ENCODE measurements at regions not wholly inside any gene's neighbourhood (a gene's known extent, or its start where the extent isn't known, plus 50 kb on each side); places are given as distances from the start of the nearest gene placed in this dataset.

GRCh38 chr11:121936370-121936769 lies 179.6 kb downstream of the BLID start:
- Histone ChIP-seq H3K79me2 (ENCODE audit: insufficient read depth, low read length) (no peaks in the 10 kb centered on the region), H3K4me2 (ENCODE audit: low read depth, low read length, poor library complexity, severe bottlenecking) (no peak overlapping the region), H3K9me3 (ENCODE audit: insufficient read depth, low read length) (no peaks in the 10 kb centered on the region), H3F3A (ENCODE audit: insufficient read depth) (no peaks in the 10 kb centered on the region), H3K36me3 (ENCODE audit: low read length) (no peaks in the 10 kb centered on the region), H3K9me2 (replicated peaks; ENCODE audit: insufficient read depth, low read length) (no peaks in the 10 kb centered on the region), H3K4me3 (ENCODE audit: insufficient read depth, low read length, poor library complexity, severe bottlenecking) (no peak overlapping the region), H2AFZ (ENCODE audit: low read depth, low read length, severe bottlenecking) (no peak overlapping the region), H4K20me1 (ENCODE audit: low read depth, low read length) (no peaks in the 10 kb centered on the region), H3K9ac (ENCODE audit: low read length) (no peak overlapping the region), H3K27ac (ENCODE audit: low read depth, low read length) (no peak overlapping the region), H3K27me3 (ENCODE audit: low read length) (no peaks in the 10 kb centered on the region)
- TF ChIP-seq EZH2phosphoT487 (conservative IDR thresholded peaks at IDR 0.05; ENCODE audit: low read length) = no peak
- TF ChIP-seq CTCF (IDR thresholded peaks at IDR 0.05; ENCODE audit: insufficient read depth, low read length, poor library complexity, severe bottlenecking) = no peak

DNA sequence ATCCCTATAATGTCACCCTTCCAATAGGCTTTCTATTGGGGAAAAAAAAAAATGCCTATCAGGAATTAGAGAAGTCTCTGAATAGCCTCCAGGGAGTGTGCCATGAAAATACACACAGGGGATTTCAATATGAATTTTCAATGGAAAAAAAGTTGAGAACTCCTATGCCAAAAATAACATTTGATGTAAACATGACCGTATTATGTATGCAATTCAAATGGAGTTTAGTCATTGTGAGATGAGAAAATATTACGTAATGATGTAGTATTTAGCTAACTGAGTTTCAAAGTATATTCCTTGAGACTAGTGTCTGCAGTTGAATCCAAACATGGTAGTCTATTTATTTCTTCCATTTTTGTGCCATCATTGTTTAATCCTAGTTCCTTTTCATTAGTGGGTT lies 182.3 kb downstream of the BLID start:
- H3K79me2 ChIP-seq (ENCODE audit: insufficient read depth, low read length) = no peaks in the 10 kb centered on the region
- H3K27me3 ChIP-seq (ENCODE audit: low read length) = no peaks in the 10 kb centered on the region
- no peak for TF ChIP-seq EZH2phosphoT487 (conservative IDR thresholded peaks at IDR 0.05; ENCODE audit: low read length)
- TF ChIP-seq CTCF (IDR thresholded peaks at IDR 0.05; ENCODE audit: insufficient read depth, low read length, poor library complexity, severe bottlenecking) = no peak
- no peaks in the 10 kb centered on the region for H3K9me2 ChIP-seq (replicated peaks; ENCODE audit: insufficient read depth, low read length)
- no peaks in the 10 kb centered on the region for H3F3A ChIP-seq (ENCODE audit: insufficient read depth)
- H3K4me2 ChIP-seq (ENCODE audit: low read depth, low read length, poor library complexity, severe bottlenecking) = no peak overlapping the region
- no peak overlapping the region for H3K27ac ChIP-seq (ENCODE audit: low read depth, low read length)
- H3K4me3 ChIP-seq (ENCODE audit: insufficient read depth, low read length, poor library complexity, severe bottlenecking) = no peak overlapping the region
- H4K20me1 ChIP-seq (ENCODE audit: low read depth, low read length) = no peaks in the 10 kb centered on the region
- no peak overlapping the region for H2AFZ ChIP-seq (ENCODE audit: low read depth, low read length, severe bottlenecking)
- H3K36me3 ChIP-seq (ENCODE audit: low read length) = no peaks in the 10 kb centered on the region
- no peak overlapping the region for H3K9ac ChIP-seq (ENCODE audit: low read length)
- no peaks in the 10 kb centered on the region for H3K9me3 ChIP-seq (ENCODE audit: insufficient read depth, low read length)

GRCh38 chr11:121933294-121933693 lies 182.7 kb downstream of the BLID start:
- Histone ChIP-seq H3K9me3 (ENCODE audit: insufficient read depth, low read length) (no peaks in the 10 kb centered on the region), H3K27ac (ENCODE audit: low read depth, low read length) (no peak overlapping the region), H2AFZ (ENCODE audit: low read depth, low read length, severe bottlenecking) (no peak overlapping the region), H3K4me2 (ENCODE audit: low read depth, low read length, poor library complexity, severe bottlenecking) (no peak overlapping the region), H3K27me3 (ENCODE audit: low read length) (no peaks in the 10 kb centered on the region), H3K79me2 (ENCODE audit: insufficient read depth, low read length) (no peaks in the 10 kb centered on the region), H3K9me2 (replicated peaks; ENCODE audit: insufficient read depth, low read length) (no peaks in the 10 kb centered on the region), H4K20me1 (ENCODE audit: low read depth, low read length) (no peaks in the 10 kb centered on the region), H3K36me3 (ENCODE audit: low read length) (no peaks in the 10 kb centered on the region), H3F3A (ENCODE audit: insufficient read depth) (no peaks in the 10 kb centered on the region), H3K9ac (ENCODE audit: low read length) (no peak overlapping the region), H3K4me3 (ENCODE audit: insufficient read depth, low read length, poor library complexity, severe bottlenecking) (no peak overlapping the region)
- TF ChIP-seq CTCF (IDR thresholded peaks at IDR 0.05; ENCODE audit: insufficient read depth, low read length, poor library complexity, severe bottlenecking) (no peak), EZH2phosphoT487 (conservative IDR thresholded peaks at IDR 0.05; ENCODE audit: low read length) (no peak)

Data from SU-DHL-6 (cell line).